HEK293 (cell line): ENCODE measurements at regions not wholly inside any gene's neighbourhood (a gene's known extent, or its start where the extent isn't known, plus 50 kb on each side); places are given as distances from the start of the nearest gene placed in this dataset.

Source experiments
- CTCF ChIA-PET: fragments of 350-600 bp; formaldehyde crosslinking; extraction: SDS; loops from one replicate; lab custom pipeline; 2021; ENCODE audit warnings: antibody characterized with exemption; lab: Yijun Ruan, JAX
- POLR2A ChIA-PET: fragments of 300-600 bp; formaldehyde crosslinking; extraction: SDS; loops from one replicate; lab custom pipeline; 2020; ENCODE audit warnings: antibody characterized with exemption, inconsistent platforms; lab: Yijun Ruan, JAX
- H3K27ac ChIP-seq: fragments of 200-500 bp; sonication (Bioruptor generic); 2 replicates; pipeline ENCODE4 v1.5.1; 2014; ENCODE audit warnings: low read depth, low read length, control low read depth, inconsistent platforms; ENCODE audit errors: extremely low read depth
- H3K36me3 ChIP-seq, 2 experiments: fragments of 200-500 bp in 1 of 2; sonication (Bioruptor generic) in 1 of 2; 1 replicate in 1 of 2; 2 replicates in 1 of 2; pipeline ENCODE4 v1.5.1; 2014 to 2017; ENCODE audit warnings: inconsistent platforms in 2 of 2, low read length in 2 of 2; ENCODE audit not compliant: control insufficient read depth in 2 of 2, insufficient read depth in 1 of 2
- H3K4me1 ChIP-seq: fragments of 200-500 bp; sonication (Bioruptor generic); 2 replicates; pipeline ENCODE4 v1.5.1; 2014; ENCODE audit warnings: mild to moderate bottlenecking, low read length, inconsistent platforms; ENCODE audit not compliant: control insufficient read depth, insufficient read depth
- H3K4me3 ChIP-seq: 2 replicates; pipeline ENCODE4 v1.5.1; 2011; ENCODE audit warnings: low read depth, mild to moderate bottlenecking, control low read depth, low read length, moderate library complexity
- H3K9me3 ChIP-seq: fragments of 200-500 bp; sonication (Bioruptor generic); 2 replicates; pipeline ENCODE4 v1.5.1; 2014; ENCODE audit warnings: low read depth, low read length, inconsistent platforms; ENCODE audit not compliant: control insufficient read depth, insufficient read depth
- HOXA7 ChIP-seq: sonication (generic); formaldehyde crosslinking; IDR thresholded peaks from 2 replicates; pipeline ENCODE4 v1.8.1; 2022; ENCODE audit warnings: missing genetic modification reagents, borderline replicate concordance
- SALL2 ChIP-seq: fragments of 450-650 bp; formaldehyde crosslinking; IDR thresholded peaks from 2 replicates; pipeline ENCODE4 v1.5.0; 2017; ENCODE audit warnings: missing biosample characterization, mild to moderate bottlenecking, missing genetic modification characterization, borderline replicate concordance
- SCRT1 ChIP-seq: fragments of 450-650 bp; formaldehyde crosslinking; IDR thresholded peaks from 2 replicates; pipeline ENCODE4 v1.5.1; 2016; ENCODE audit warnings: missing biosample characterization, missing genetic modification characterization, borderline replicate concordance
- TRIM28 ChIP-seq: IDR thresholded peaks from 2 replicates; pipeline ENCODE4 v1.6.1; 2011; ENCODE audit warnings: low read length, control low read depth, borderline replicate concordance
- ZBTB21 ChIP-seq: fragments of 450-650 bp; formaldehyde crosslinking; IDR thresholded peaks from 2 replicates; pipeline ENCODE4 v1.5.1; 2017; ENCODE audit warnings: missing biosample characterization, missing genetic modification characterization
- ZNF10 ChIP-seq: fragments of 450-650 bp; formaldehyde crosslinking; IDR thresholded peaks from 2 replicates; pipeline ENCODE4 v1.5.1; 2017; ENCODE audit warnings: missing biosample characterization, missing genetic modification characterization
- ZNF146 ChIP-seq: fragments of 450-650 bp; formaldehyde crosslinking; IDR thresholded peaks from 2 replicates; pipeline ENCODE4 v1.5.1; 2016; ENCODE audit warnings: missing biosample characterization, missing genetic modification characterization
- ZNF169 ChIP-seq: fragments of 450-650 bp; formaldehyde crosslinking; IDR thresholded peaks from 2 replicates; pipeline ENCODE4 v1.5.1; 2016; ENCODE audit warnings: missing biosample characterization, missing genetic modification characterization
- ZNF175 ChIP-seq: fragments of 450-650 bp; formaldehyde crosslinking; IDR thresholded peaks from 2 replicates; pipeline ENCODE4 v1.5.1; 2016; ENCODE audit warnings: missing biosample characterization, missing genetic modification characterization
- ZNF274 ChIP-seq, 2 experiments: fragments of 200-500 bp in 1 of 2; fragments of 450-650 bp in 1 of 2; sonication (Bioruptor generic) in 1 of 2; formaldehyde crosslinking in 1 of 2; IDR thresholded peaks; 2 replicates each; pipeline versions ENCODE4 v1.5.1 to v1.6.1; 2014 to 2016; ENCODE audit warnings: borderline replicate concordance in 1 of 2, inconsistent platforms in 1 of 2, low read length in 1 of 2, missing biosample characterization in 1 of 2, missing genetic modification characterization in 1 of 2
- ZNF354C ChIP-seq: fragments of 450-650 bp; formaldehyde crosslinking; IDR thresholded peaks from 2 replicates; pipeline ENCODE4 v1.5.1; 2016; ENCODE audit warnings: missing biosample characterization, missing genetic modification characterization, low read depth, borderline replicate concordance
- ZNF473 ChIP-seq: fragments of 450-650 bp; formaldehyde crosslinking; IDR thresholded peaks from 2 replicates; pipeline ENCODE4 v1.5.1; 2017; ENCODE audit warnings: missing biosample characterization, missing genetic modification characterization
- ZNF621 ChIP-seq: fragments of 450-650 bp; formaldehyde crosslinking; IDR thresholded peaks from 2 replicates; pipeline ENCODE4 v1.5.1; 2017; ENCODE audit warnings: missing biosample characterization, missing genetic modification characterization
- ZNF624 ChIP-seq: fragments of 450-650 bp; formaldehyde crosslinking; IDR thresholded peaks from 2 replicates; pipeline ENCODE4 v1.5.1; 2017; ENCODE audit warnings: missing biosample characterization, missing genetic modification characterization
- ZNF768 ChIP-seq: fragments of 450-650 bp; formaldehyde crosslinking; IDR thresholded peaks from 2 replicates; pipeline ENCODE4 v1.5.1; 2018; ENCODE audit warnings: missing biosample characterization, mild to moderate bottlenecking, missing genetic modification characterization
- ZNF785 ChIP-seq: fragments of 450-650 bp; formaldehyde crosslinking; IDR thresholded peaks from 2 replicates; pipeline ENCODE4 v1.5.1; 2016; ENCODE audit warnings: missing biosample characterization, missing genetic modification characterization
- TF ChIP-seq, protein P1 (sequence below): fragments of 450-650 bp; formaldehyde crosslinking; IDR thresholded peaks from 2 replicates; pipeline ENCODE4 v1.5.1; 2016; ENCODE audit warnings: missing biosample characterization, missing genetic modification characterization
- TF ChIP-seq, protein P2 (sequence below): fragments of 450-650 bp; formaldehyde crosslinking; IDR thresholded peaks from 2 replicates; pipeline ENCODE4 v1.5.1; 2016; ENCODE audit warnings: missing biosample characterization, missing genetic modification characterization, borderline replicate concordance

DNA sequence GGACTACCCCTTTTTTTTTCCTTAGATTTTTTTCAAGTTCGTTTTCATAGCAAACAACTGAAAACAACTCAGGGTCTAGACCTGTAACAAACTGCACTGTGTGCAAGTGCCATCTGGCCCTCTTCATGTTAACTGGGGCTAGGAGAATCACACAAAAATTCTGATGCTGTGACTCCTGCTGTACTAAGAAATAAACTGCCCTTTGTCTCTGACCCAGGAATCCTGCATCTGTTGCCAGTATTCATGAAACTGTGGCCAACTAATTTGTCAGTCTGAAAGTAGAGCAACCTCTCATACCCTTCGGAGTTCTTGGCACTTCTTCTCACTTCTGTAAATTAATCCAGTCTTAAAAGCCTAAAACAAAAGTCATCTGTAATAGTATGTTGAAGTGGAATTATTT is 218.4 kb upstream of the PCDH15 start:
- CTCF ChIA-PET = no interaction called here
- POLR2A ChIA-PET = no interaction called here
- Histone ChIP-seq H3K9me3 (no peaks in the 10 kb centered on the region), H3K27ac (no peak overlapping the region), H3K36me3 (no peaks in the 10 kb centered on the region), H3K4me3 (no peak overlapping the region), H3K4me1 (no peaks in the 10 kb centered on the region)
- TF ChIP-seq ZNF274 (IDR thresholded peaks at IDR 0.05; ENCODE audit: low read length) (no peak), ZNF274 (tag by site-specific recombination; IDR thresholded peaks at IDR 0.05; ENCODE audit: borderline replicate concordance) (no peak), ZNF624 (tag by site-specific recombination) (no peak), ZNF354C (tag by site-specific recombination) (no peak), SCRT1 (tag by site-specific recombination) (no peak), ZNF785 (no peak), ZNF621 (no peak), ZNF10 (no peak), TRIM28 (no peak), ZNF473 (tag by site-specific recombination) (no peak), ZBTB21 (no peak), HOXA7 (CRISPR knock-in tag) (no peak)
- TF ChIP-seq, protein P1, sequence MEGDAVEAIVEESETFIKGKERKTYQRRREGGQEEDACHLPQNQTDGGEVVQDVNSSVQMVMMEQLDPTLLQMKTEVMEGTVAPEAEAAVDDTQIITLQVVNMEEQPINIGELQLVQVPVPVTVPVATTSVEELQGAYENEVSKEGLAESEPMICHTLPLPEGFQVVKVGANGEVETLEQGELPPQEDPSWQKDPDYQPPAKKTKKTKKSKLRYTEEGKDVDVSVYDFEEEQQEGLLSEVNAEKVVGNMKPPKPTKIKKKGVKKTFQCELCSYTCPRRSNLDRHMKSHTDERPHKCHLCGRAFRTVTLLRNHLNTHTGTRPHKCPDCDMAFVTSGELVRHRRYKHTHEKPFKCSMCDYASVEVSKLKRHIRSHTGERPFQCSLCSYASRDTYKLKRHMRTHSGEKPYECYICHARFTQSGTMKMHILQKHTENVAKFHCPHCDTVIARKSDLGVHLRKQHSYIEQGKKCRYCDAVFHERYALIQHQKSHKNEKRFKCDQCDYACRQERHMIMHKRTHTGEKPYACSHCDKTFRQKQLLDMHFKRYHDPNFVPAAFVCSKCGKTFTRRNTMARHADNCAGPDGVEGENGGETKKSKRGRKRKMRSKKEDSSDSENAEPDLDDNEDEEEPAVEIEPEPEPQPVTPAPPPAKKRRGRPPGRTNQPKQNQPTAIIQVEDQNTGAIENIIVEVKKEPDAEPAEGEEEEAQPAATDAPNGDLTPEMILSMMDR = no peak
- TF ChIP-seq, protein P2, sequence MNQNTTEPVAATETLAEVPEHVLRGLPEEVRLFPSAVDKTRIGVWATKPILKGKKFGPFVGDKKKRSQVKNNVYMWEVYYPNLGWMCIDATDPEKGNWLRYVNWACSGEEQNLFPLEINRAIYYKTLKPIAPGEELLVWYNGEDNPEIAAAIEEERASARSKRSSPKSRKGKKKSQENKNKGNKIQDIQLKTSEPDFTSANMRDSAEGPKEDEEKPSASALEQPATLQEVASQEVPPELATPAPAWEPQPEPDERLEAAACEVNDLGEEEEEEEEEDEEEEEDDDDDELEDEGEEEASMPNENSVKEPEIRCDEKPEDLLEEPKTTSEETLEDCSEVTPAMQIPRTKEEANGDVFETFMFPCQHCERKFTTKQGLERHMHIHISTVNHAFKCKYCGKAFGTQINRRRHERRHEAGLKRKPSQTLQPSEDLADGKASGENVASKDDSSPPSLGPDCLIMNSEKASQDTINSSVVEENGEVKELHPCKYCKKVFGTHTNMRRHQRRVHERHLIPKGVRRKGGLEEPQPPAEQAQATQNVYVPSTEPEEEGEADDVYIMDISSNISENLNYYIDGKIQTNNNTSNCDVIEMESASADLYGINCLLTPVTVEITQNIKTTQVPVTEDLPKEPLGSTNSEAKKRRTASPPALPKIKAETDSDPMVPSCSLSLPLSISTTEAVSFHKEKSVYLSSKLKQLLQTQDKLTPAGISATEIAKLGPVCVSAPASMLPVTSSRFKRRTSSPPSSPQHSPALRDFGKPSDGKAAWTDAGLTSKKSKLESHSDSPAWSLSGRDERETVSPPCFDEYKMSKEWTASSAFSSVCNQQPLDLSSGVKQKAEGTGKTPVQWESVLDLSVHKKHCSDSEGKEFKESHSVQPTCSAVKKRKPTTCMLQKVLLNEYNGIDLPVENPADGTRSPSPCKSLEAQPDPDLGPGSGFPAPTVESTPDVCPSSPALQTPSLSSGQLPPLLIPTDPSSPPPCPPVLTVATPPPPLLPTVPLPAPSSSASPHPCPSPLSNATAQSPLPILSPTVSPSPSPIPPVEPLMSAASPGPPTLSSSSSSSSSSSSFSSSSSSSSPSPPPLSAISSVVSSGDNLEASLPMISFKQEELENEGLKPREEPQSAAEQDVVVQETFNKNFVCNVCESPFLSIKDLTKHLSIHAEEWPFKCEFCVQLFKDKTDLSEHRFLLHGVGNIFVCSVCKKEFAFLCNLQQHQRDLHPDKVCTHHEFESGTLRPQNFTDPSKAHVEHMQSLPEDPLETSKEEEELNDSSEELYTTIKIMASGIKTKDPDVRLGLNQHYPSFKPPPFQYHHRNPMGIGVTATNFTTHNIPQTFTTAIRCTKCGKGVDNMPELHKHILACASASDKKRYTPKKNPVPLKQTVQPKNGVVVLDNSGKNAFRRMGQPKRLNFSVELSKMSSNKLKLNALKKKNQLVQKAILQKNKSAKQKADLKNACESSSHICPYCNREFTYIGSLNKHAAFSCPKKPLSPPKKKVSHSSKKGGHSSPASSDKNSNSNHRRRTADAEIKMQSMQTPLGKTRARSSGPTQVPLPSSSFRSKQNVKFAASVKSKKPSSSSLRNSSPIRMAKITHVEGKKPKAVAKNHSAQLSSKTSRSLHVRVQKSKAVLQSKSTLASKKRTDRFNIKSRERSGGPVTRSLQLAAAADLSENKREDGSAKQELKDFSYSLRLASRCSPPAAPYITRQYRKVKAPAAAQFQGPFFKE (tag by site-specific recombination) = no peak

DNA sequence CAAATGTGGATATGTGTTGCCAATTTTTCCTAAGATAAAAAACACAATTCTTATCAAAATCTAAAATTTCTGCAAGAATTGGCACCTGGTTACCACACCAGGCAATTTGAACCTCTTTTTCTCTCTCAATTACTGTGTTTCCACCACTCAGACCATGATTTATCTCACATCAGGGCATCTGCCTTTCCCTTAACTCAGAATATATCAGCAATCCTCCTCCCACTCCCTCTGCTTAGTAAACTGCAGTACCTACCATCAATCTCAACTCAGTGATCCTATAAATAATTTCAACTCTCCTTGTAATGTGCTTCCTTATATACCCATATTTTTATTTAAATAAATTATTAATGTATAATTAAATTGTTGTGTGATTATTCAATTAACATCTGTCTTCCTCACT is 212.3 kb upstream of the PCDH15 start:
- H3K9me3 ChIP-seq = no peaks in the 10 kb centered on the region
- no peaks in the 10 kb centered on the region for H3K36me3 ChIP-seq
- TF ChIP-seq SALL2 (tag by site-specific recombination) (no peak), ZNF175 (no peak), ZNF146 (tag by site-specific recombination) (no peak), ZNF169 (tag by site-specific recombination) (no peak), ZNF768 (tag by site-specific recombination) (no peak)
- TF ChIP-seq, all 188 proteins: peak for 0
- no peak overlapping the region for H3K27ac ChIP-seq
- no peaks in the 10 kb centered on the region for H3K4me1 ChIP-seq
- CTCF ChIA-PET = no interaction called here
- POLR2A ChIA-PET = no interaction called here
- H3K4me3 ChIP-seq = no peak overlapping the region
